Inflammatory macrophage treated with lipopolysaccharide for 1 hour (primary cell): ENCODE measurements at regions not wholly inside any gene's neighbourhood (a gene's known extent, or its start where the extent isn't known, plus 50 kb on each side); places are given as distances from the start of the nearest gene placed in this dataset.
"Not testable (repeated sequence)": the region's sequence is repeated elsewhere in the genome, so short reads cannot be mapped to it uniquely, and the experiment has no call there.

ENCODE experiments used
- DNase-seq, 2 donors: peaks; one replicate each; pipeline ENCODE4 v3.0.0-alpha.2; 2020 to 2022

- no peak for DNase-seq
These were observed 234.5 kb downstream of the PCSK1 start for GRCh38 chr5:96198356-96199058.

GRCh38 chr5:96197767-96198166 lies 235.3 kb downstream of the PCSK1 start:
- DNase-seq, result not testable (repeated sequence)

GRCh38 chr5:96197347-96197746 lies 235.7 kb upstream of the ELL2 start:
- peak; percentile 68 to 70 for DNase-seq

- DNase-seq, result peak; percentile 44 to 50
These were observed 235.2 kb upstream of the ELL2 start for GRCh38 chr5:96196890-96197289.

GRCh38 chr5:96196407-96196806 lies 234.8 kb upstream of the ELL2 start:
- DNase-seq, result no peak

GRCh38 chr5:96195123-96195522 lies 233.5 kb upstream of the ELL2 start:
- no peak for DNase-seq

- DNase-seq, result no peak
These were observed 232.9 kb upstream of the ELL2 start for GRCh38 chr5:96194593-96194992.

GRCh38 chr5:96193946-96194345 lies 232.3 kb upstream of the ELL2 start:
- DNase-seq, result no peak

GRCh38 chr5:96189987-96190386 lies 228.3 kb upstream of the ELL2 start:
- no peak for DNase-seq

GRCh38 chr5:96189028-96189826 lies 227.6 kb upstream of the ELL2 start:
- DNase-seq, result no peak

GRCh38 chr5:96187309-96188027 lies 225.8 kb upstream of the ELL2 start:
- DNase-seq, result no peak

GRCh38 chr5:96184510-96184909 lies 222.9 kb upstream of the ELL2 start:
- not testable (repeated sequence) for DNase-seq

GRCh38 chr5:96180684-96181435 lies 219.2 kb upstream of the ELL2 start:
- DNase-seq, result peak; percentile 20 to 43

- no peak for DNase-seq
These were observed 215.7 kb upstream of the ELL2 start for GRCh38 chr5:96177303-96177869.

GRCh38 chr5:96176022-96176421 lies 214.4 kb upstream of the ELL2 start:
- DNase-seq, result no peak

GRCh38 chr5:96175090-96175489 lies 213.4 kb upstream of the ELL2 start:
- peak; percentile 33 to 56 for DNase-seq

GRCh38 chr5:96173366-96173765 lies 211.7 kb upstream of the ELL2 start:
- DNase-seq, result no peak

GRCh38 chr5:96172436-96172835 lies 210.8 kb upstream of the ELL2 start:
- DNase-seq, result no peak

GRCh38 chr5:96171973-96172372 lies 210.3 kb upstream of the ELL2 start:
- not testable (repeated sequence) for DNase-seq

- not testable (repeated sequence) for DNase-seq
These were observed 209.0 kb upstream of the ELL2 start for GRCh38 chr5:96170481-96171125.

- DNase-seq, result not testable (repeated sequence)
These were observed 207.2 kb upstream of the ELL2 start for GRCh38 chr5:96168833-96169232.

- no peak for DNase-seq
These were observed 197.4 kb upstream of the ELL2 start for GRCh38 chr5:96159043-96159442.
